Hematopoietic multipotent progenitor cell treated with erythropoietin and hydrocortisone succinate and interleukin-3 and kit ligand, for 17 days (in vitro differentiated cells): ENCODE measurements at regions not wholly inside any gene's neighbourhood (a gene's known extent, or its start where the extent isn't known, plus 50 kb on each side); places are given as distances from the start of the nearest gene placed in this dataset.

Source experiments
- DNase-seq: peaks from one replicate; pipeline ENCODE4 v3.0.0-alpha.2; 2015; ENCODE audit warnings: low spot score

DNA sequence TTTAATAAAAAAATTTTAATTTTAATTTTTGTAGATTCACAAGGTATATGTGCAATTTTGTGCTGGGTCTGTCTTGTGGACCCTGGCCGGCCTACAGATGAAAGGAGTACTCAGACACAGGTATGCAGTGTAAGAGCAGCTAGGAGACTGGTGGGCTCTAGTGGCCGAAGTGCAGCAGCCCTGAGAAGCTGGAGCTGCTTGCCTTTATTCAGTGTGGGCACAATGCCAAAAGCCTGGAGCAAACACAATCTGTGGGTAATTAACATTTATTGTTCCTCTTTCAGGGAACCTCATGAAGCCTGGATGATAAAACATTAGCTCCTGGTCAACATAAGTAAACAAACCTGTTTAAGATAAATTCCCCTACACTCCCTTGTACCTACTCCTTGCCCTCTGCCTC lies 135.7 kb upstream of the SEL1L start:
- DNase-seq, result no peak

DNA sequence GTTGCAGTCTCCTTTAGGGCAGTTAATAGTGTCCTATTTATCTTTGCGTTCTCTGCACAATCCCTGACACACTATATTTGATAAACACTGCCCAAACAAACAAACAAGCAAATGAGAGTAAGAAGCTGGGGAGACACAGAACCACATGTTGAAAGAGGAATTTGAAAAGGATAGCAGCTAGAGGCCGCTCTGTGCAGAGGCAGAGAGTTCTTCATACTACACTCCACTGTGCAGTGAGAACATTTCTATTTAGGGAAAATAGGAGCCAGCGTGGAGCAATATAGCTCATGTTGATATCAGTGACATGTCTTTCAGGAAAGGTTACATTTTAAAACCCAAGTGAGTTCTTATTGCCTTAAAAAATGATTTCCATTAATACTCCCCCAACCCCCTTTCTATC lies 140.3 kb upstream of the SEL1L start:
- DNase-seq, result no peak

DNA sequence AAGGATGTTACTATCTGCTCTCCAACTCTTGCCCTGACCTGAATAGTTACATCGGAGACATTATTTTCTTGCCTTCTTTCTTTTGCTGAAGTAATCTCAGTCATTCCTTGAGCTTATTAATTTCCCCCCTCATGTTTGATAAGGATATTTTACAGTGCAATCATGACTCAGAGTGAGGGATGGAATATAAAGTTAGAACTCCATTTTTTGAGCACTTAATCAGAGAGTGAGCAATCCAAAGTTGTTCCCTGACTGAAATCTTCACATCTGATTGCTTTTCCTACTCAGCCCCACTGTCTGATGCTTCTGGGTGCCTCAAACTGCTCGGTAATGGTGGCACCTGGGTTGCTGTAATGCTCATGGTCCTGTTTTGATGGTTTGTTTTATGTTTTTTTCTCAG lies 142.7 kb upstream of the SEL1L start:
- no peak for DNase-seq

DNA sequence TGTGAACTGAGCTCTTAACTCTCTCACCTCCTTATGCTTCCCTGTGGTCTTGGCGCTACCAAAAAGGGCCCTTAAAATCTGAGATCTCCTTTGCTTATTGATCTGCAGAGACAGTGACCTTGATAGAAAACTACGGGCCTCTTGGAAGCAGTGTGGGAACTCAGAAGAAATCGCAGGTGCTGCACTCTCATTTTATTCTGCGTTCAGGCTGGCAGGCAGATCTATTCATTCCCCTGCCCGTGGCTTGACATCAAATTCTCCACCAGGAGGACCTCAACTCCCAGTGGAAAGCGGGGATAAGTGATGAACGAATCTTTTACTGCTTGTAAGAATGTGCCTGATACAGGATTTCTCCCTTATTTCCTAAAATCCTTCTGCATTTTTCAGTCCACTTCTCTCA lies 143.2 kb upstream of the SEL1L start:
- no peak for DNase-seq

DNA sequence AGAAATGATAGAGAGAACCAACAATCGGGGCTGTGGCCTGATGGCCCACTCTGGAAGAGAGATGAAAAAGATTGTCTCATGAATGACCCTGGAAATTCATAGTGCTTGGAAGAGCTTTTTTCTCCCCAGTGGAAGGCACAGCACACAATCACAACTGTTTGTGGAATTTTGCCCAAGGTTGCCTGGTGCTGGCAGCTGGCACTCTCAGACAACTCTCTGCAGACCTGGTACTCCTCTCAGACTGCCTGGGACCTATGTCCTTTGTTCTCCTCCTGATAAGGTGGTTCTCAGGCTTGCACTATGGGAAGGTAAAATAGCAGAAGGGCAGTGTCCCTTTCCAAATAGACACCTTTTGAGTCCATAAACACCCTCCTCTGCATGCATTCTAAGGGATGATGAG lies 144.1 kb upstream of the SEL1L start:
- DNase-seq, result no peak

DNA sequence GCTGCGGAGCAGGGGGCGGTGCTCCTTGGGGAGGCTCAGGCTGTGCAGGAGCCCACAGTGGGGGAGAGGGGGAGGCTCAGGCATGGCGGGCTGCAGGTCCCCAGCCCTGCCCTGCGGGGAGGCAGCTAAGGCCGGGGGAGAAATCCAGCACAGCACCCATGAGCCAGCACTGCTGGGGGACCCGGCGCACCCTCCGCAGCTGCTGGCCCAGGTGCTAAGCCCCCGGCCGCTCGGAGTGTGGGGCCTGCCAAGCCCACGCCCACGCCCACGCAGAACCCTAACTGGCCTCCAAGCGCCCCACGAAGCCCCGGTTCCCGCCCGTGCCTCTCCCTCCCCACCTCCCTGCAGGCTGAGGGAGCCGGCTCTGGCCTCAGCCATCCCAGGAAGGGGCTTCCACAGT lies 145.6 kb upstream of the SEL1L start:
- no peak for DNase-seq

DNA sequence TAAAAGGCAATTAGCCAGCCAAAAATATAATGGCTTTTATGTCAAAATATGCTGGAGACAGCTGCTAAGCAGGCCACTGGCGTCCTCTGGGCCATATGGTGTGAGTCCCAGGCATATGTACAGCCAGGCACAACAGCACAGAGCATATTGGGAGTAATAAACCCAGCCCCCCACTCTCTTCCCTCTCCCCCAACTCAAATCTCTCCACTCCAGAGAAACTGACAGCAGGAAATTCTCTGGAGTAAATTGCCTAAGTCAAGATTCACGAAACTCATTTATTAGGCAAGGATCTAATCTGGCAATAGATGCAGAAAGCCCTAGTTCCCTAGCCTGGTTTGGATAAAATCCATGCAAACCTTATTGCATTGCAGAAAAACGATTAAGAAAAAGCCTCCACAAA lies 147.9 kb upstream of the SEL1L start:
- no peak for DNase-seq

DNA sequence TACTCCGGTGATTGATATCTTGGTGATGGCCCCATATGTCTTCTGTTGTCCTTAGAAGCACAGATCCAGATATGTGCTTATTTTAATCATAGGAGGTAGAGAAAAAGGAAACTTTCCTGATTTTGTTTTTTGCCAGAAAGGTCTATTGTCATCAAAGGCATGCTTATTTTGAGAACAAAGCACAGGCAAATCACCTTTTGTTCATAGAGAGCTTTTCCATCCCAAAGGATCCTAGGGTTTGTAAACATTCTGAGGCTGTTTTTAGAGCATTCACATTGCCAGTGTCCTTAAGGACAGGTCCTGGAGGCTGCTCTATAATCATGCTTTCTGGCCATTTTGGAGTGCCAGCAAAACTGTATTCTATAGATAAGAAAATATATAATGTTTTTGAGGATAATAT lies 148.5 kb upstream of the SEL1L start:
- DNase-seq, result no peak

DNA sequence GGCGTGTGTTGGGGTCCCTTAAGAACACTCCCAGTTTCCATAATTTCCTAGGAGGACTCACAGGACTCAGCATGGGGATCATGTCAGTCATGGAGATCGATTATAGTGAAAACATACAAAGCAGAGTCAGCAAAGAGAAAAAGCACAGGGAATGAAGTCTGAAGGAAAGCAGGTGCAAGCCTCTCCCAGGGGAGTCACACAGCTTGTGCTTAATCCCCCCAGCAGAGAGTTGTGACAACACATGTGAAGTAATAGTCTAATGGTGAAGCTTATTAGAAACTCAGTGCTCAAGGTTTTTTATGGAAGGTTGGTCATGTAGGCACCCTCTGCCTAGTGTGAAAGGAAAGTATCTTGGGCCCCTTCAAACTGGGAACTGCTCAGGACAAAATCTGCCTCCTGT lies 149.0 kb upstream of the SEL1L start:
- DNase-seq, result no peak

DNA sequence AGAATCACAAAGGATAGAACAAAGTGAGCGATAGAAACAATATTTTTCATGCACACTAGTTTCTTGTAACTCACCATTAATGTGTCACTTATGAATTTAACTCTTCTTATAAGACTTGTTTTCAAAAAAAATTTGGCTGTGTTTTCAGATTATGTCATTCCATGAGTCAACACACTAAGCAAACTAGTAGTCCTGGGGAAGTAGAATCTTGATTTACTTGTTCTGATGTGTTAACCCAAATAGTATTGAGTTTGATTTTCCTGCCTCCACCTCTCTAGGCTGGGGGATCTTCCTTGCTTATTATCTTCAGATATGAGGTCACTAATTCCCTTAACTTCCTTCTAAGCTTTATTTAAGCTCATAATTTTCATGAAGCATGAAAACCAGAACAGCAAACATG lies 151.0 kb upstream of the SEL1L start:
- no peak for DNase-seq

DNA sequence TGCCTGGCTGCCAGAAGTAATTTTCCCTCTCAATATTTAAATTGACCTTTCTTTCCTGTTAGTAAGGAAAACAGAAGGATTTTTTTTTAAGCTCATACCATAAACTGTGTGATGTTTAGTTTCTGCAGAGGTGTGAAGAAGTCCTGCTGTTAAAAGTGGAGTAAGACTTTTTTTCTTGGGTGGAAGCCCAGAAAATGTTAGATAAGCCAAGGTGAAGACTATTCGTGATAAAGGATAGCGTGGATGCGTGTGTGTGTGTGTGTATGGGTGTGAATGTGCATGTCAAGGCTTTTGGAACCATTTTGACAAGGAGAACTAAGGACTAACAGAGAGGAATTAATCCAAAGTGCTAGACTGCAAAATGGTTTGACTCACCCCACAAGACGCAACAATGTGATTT lies 152.9 kb upstream of the SEL1L start:
- no peak for DNase-seq

DNA sequence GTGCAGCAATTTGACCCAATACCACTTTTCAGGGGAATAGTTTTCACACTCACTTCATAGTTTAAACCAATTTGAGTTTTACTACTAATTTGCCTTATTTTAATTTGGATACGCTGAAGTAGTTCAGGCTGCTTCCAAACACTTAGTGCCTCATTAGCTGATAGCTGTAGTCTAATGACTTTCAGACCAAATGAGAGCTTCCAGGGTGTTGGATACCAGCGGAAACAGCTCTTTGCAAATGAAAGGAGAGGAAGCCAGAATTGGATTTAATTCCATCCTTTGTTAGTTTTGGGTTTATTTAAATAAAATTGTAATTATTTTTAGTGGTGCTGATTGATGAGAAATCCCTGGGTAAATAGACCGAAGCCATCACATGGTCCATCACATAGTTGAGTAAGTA lies 158.3 kb upstream of the SEL1L start:
- no peak for DNase-seq

DNA sequence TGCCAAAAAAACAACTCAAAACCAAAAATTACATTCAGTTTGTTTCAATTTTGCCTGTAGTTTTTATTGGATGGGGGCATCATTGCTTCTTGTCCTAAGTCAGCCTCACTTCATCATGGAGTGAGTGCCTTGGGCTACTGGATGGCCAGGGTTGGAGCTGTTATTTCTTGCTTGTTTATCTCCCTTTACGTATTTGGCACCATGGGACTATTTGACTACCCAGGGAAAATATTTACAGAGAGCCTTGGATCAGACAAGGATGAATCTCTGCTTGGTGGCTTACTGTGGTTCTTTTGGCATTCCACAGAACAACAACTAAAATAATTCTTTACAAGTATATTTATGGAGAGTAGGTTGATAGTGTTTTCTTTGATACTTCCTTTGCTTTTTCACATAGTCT lies 160.8 kb upstream of the SEL1L start:
- no peak for DNase-seq

DNA sequence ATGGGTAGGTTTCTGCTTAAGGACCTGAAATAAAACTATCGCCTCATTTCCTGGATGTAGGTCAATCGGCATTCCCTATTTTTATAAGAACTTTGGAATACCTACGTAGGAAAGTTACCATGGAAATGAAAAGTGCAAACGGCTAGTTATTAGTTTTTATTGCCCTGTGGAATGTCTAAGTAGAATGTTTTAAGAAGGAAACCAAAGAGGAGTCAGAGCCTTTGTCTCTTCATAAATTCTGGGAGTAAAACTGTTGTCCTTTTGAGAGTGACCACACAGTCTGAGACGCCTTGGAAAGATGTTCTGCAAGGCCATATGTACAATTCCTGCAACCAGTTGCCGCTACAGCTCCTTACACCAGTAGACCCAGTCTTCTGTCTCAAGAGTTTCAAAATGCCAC lies 176.0 kb upstream of the SEL1L start:
- no peak for DNase-seq

DNA sequence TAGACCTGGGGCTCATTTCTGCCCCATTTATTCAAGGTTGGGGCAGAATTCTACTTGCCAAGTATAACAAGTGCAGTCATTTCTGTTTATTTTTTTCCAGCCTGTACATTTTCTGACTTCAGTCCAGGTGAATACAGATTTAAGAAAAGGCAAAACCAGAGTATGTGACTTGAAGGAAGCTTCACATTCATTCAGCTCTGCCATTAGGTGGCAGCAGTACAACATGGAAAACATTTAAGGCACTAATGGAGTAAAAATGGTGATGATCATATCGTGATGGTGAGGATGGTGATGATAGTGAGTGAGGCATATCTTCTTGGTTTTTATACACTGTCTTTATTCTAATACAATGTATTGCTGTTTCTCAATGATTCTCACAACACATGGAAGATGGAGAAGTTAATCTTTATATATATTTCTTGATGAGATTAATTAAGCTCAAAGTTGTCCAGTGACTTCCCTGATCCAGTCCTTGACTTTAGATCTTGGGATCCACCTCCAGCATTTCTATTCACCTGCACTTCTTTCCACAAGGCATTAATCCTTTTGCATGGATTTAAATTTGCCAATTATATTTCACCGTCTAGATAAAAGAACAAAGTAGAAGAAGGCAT lies 176.7 kb upstream of the SEL1L start:
- no peak for DNase-seq

DNA sequence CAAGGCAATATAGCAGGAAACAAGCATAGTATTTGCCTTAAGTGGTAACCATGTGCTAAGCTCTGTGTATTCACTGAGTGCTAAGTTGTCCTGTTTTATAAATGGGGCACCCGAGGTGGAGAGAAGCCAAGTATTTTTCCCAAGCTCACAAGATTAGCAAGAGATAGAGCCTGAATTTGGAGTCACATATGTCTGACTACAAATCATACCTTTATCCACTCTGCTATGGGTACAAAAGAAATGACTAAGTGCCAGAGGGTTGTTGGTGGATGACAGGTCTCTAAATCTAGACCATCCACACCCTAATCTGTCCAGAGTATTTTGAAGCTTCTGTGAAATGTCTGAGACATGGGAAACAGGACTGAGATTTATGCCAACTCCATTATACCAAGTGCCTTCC lies 182.1 kb upstream of the SEL1L start:
- DNase-seq, result no peak

DNA sequence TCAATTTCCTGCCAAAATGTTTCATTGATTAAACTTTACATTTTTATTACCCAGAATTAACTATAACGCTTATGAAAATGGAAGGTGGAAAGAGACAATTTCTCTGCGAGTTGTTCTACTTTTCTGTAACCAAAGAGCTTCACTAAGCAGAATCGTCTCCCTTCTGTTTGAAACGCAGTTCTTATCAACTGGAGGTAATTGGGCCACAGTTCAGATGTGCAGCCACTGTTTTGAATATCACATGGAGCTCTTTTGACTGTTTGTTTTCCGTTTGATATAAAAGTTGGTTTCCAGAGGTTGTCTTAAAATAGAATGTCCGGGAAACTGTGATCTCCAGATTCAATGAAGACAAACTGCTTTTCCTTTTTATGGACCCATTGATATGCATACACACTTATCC lies 183.3 kb upstream of the SEL1L start:
- no peak for DNase-seq

DNA sequence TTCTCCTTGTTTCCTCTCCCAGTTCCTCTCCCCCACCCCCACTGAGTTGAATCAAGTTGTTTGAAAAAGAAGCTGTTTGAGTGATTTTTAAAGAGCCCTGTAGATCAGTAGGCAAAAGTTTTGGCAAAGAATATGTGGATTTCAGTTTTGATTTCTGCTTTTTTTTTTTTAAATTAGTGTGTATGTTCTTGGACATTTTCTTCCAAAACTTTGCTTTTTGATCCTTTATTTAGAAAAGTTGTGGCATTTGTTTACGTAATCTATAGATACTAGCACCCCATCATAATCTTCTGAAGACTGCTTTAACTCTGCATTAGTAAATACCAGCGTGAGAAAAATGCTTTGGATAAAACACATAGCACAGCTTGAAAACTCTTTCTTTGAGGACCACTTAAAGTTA lies 190.3 kb upstream of the SEL1L start:
- DNase-seq, result no peak

DNA sequence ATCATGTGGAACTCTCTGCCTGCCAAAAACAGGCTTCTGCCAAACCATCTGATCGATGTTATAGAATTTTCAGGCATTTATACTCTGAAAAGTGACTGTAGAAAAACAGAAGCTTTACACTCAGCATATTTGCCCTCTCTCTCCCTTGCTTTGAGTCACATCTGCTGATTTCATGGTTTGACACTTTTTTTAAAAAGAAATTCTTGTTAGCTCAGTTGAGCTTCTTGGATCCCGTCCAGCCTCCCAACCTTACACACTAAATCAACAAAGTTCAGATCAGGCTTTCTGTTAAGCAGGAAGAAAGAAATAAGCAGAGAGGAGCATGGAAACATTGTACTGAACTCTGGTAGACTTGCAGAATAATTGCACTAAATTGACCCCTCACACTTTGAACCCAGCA lies 193.6 kb upstream of the SEL1L start:
- DNase-seq, result no peak

DNA sequence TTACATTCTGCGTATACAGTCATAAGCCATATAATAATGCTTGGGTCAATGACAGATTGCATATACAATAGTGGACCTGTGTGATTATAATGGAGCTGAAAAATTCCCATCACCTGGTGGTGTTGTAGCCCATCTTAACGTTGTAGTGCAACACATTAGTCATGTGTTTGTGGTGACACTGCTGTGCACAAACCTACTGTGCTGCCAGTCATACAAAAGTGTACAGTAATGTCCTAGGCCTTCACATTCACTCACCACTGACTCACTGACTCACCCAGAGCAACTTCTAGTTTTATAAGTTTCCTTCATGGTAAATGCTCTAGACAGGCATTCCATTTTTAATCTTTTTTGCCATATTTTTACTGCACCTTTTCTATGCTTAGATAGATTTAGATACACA lies 194.8 kb upstream of the SEL1L start:
- DNase-seq, result no peak

DNA sequence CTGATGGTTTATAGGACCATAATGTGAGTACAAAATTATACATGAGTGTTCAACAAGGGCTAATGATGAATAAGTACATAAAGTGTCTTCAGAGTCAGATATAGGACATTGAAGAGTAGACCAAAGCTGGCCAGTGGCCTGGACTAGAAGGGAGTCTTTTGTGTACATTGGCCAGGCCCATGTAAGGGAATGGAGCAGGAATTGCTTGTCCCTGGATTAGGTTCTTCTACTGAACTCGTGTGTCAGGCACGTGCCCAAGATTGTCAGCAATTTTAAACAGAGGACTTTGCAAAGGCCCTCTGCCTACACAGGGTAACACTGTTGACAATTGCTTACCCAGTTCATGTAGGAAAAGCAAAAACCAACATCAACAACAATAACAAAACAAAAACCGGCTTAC lies 196.0 kb upstream of the SEL1L start:
- DNase-seq, result no peak

DNA sequence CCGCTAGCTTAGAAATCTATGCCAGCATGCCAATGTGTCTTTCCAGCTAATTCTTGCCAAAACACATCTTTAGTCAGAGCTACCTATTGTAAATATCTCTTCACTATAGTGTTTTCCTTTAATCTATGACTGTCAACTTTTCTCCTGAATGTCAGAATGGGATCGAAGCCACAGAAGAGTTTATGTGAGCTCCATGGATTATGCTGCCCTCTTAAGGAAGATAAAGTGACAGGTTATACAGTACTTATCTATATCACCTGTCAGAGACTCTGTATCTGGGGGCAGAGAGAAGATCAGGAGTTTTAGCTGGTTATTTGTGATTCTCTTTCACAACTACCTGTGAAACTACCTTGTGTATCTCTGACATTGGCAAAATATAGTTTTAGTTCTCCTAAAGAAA lies 204.3 kb upstream of the SEL1L start:
- no peak for DNase-seq

DNA sequence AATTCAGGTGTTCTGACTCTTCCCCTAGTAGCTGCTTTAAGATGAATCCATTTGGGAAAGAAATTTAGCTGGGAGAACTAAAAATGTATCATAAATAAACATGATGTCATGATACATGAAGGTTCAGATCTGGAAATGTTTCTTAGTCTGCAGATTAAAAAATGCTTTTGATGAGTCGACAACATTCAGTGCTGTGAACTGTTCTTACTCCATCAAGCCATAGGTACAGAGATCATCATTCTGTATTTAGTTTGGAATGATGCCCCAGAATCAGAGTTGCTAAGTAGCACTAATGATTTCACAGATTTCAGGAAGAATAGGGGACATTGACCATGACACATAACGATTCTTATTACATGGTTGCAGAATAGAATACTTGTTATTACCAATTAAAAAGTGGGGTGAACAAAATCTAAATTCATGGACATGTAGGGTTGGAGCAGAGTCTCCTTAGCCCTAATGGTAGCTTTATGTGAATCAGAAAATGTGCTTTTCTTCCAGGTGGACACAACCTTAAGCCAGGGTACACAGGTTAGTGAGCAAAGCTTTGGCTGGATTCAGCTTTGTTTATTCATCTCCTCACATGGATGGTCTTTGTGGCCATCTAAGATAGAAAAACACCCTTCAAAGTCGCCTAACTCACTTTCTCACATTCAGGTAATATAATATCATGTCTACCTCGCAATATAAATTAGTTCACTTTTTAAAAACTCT lies 205.4 kb upstream of the SEL1L start:
- DNase-seq, result no peak

DNA sequence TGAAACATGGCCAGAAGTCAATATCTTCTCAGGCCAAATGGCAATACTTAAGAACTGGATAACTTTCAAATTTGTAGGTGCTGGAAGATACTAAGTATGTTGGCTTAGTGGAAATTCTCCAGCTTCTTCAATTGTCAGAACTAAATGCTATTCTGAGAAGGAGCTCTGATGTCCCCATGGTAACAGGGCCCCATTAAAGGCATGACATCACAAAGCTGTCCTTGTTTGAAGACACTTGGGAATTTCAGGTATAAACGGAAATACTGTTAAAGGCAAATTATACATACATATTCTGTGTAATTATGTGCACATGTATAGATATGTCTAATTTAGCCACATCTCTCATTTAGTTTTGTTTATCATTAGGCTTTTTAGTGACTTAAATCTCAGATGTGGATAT lies 210.0 kb upstream of the SEL1L start:
- DNase-seq, result no peak
